ENCODE measurements at regions not wholly inside any gene's neighbourhood (a gene's known extent, or its start where the extent isn't known, plus 50 kb on each side); places are given as distances from the start of the nearest gene placed in this dataset.

DNA sequence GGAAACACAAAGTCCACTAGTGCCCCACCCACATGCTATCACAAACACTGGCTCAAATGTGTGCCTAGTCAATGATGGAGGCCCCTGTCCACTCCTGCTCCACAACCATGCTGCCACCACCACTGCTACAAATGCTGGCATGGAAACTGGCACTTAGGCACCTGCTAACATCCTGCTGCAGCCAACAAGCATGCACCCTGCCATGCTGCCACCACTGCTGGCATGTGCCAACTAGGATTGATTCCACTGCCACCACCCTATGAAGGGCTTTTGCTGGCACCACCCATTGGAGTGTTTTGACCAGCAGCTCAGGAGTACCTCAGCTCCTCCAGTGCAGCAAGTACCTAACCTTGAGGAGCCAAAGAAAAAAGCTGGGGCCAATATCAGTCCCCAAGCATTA is 236.6 kb downstream of the CCDC59 start:
- H3K9ac ChIP-seq (ENCODE audit: low read length), result no peak overlapping the region
- H3K4me1 ChIP-seq (ENCODE audit: insufficient read depth, low read length), result no peaks in the 10 kb centered on the region
- peaks cover 2% of the 10 kb centered on the region for H3K27me3 Mint-ChIP-seq (ENCODE audit: low read depth, unreplicated experiment)
- H2AFZ ChIP-seq (ENCODE audit: low read depth, low read length), result no peak overlapping the region
- H3K4me1 Mint-ChIP-seq (ENCODE audit: low read depth, unreplicated experiment), result no peaks in the 10 kb centered on the region
- no peak overlapping the region for H3K4me3 ChIP-seq (ENCODE audit: insufficient read depth, low read depth, low read length)
- H3K27ac Mint-ChIP-seq (ENCODE audit: unreplicated experiment), result no peak overlapping the region
- no peaks in the 10 kb centered on the region for H3K27me3 ChIP-seq (ENCODE audit: insufficient read depth, low read length)
- no peak overlapping the region for H3K27ac ChIP-seq (ENCODE audit: low read depth, low read length)
- H3K9me3 Mint-ChIP-seq (ENCODE audit: unreplicated experiment), result peaks cover 8% of the 10 kb centered on the region
- no peak overlapping the region for H3K4me2 ChIP-seq (ENCODE audit: low read length)
- H3K36me3 ChIP-seq (ENCODE audit: insufficient read depth, low read length), result no peaks in the 10 kb centered on the region
- no peaks in the 10 kb centered on the region for H3K36me3 Mint-ChIP-seq (ENCODE audit: low read depth, unreplicated experiment)
- H3K9me3 ChIP-seq (ENCODE audit: insufficient read depth, low read depth, low read length), result no peaks in the 10 kb centered on the region
- FAIRE-seq (no peak), DNase-seq (ENCODE audit: low read depth) (no peak)
- H4K20me1 ChIP-seq (ENCODE audit: insufficient read depth, low read length), result no peaks in the 10 kb centered on the region
- TF ChIP-seq EZH2 (IDR thresholded peaks at IDR 0.05; ENCODE audit: insufficient read depth, low read length), result no peak
- TF ChIP-seq, protein P1, sequence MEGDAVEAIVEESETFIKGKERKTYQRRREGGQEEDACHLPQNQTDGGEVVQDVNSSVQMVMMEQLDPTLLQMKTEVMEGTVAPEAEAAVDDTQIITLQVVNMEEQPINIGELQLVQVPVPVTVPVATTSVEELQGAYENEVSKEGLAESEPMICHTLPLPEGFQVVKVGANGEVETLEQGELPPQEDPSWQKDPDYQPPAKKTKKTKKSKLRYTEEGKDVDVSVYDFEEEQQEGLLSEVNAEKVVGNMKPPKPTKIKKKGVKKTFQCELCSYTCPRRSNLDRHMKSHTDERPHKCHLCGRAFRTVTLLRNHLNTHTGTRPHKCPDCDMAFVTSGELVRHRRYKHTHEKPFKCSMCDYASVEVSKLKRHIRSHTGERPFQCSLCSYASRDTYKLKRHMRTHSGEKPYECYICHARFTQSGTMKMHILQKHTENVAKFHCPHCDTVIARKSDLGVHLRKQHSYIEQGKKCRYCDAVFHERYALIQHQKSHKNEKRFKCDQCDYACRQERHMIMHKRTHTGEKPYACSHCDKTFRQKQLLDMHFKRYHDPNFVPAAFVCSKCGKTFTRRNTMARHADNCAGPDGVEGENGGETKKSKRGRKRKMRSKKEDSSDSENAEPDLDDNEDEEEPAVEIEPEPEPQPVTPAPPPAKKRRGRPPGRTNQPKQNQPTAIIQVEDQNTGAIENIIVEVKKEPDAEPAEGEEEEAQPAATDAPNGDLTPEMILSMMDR (IDR thresholded peaks at IDR 0.05; ENCODE audit: insufficient read depth, low read depth, low read length), result no peak
- H3K4me3 Mint-ChIP-seq (ENCODE audit: unreplicated experiment), result no peak overlapping the region
- no peaks in the 10 kb centered on the region for H3K79me2 ChIP-seq (ENCODE audit: insufficient read depth, low read length)

- no peak overlapping the region for H3K27ac Mint-ChIP-seq (ENCODE audit: unreplicated experiment)
- no peaks in the 10 kb centered on the region for H3K79me2 ChIP-seq (ENCODE audit: insufficient read depth, low read length)
- no peak overlapping the region for H3K27ac ChIP-seq (ENCODE audit: low read depth, low read length)
- no peak overlapping the region for H3K9ac ChIP-seq (ENCODE audit: low read length)
- H3K27me3 ChIP-seq (ENCODE audit: insufficient read depth, low read length), result no peaks in the 10 kb centered on the region
- no peaks in the 10 kb centered on the region for H3K36me3 ChIP-seq (ENCODE audit: insufficient read depth, low read length)
- no peak overlapping the region for H2AFZ ChIP-seq (ENCODE audit: low read depth, low read length)
- H4K20me1 ChIP-seq (ENCODE audit: insufficient read depth, low read length), result no peaks in the 10 kb centered on the region
- no peaks in the 10 kb centered on the region for H3K9me3 ChIP-seq (ENCODE audit: insufficient read depth, low read depth, low read length)
- no peaks in the 10 kb centered on the region for H3K4me1 Mint-ChIP-seq (ENCODE audit: low read depth, unreplicated experiment)
- peaks cover 2% of the 10 kb centered on the region for H3K27me3 Mint-ChIP-seq (ENCODE audit: low read depth, unreplicated experiment)
- FAIRE-seq (no peak), DNase-seq (ENCODE audit: low read depth) (no peak)
- H3K4me2 ChIP-seq (ENCODE audit: low read length), result no peak overlapping the region
- H3K4me3 ChIP-seq (ENCODE audit: insufficient read depth, low read depth, low read length), result no peak overlapping the region
- peaks cover 8% of the 10 kb centered on the region for H3K9me3 Mint-ChIP-seq (ENCODE audit: unreplicated experiment)
- no peak overlapping the region for H3K4me3 Mint-ChIP-seq (ENCODE audit: unreplicated experiment)
- no peaks in the 10 kb centered on the region for H3K4me1 ChIP-seq (ENCODE audit: insufficient read depth, low read length)
- no peaks in the 10 kb centered on the region for H3K36me3 Mint-ChIP-seq (ENCODE audit: low read depth, unreplicated experiment)
- TF ChIP-seq, protein P1 (IDR thresholded peaks at IDR 0.05; ENCODE audit: insufficient read depth, low read depth, low read length), result no peak
- TF ChIP-seq EZH2 (IDR thresholded peaks at IDR 0.05; ENCODE audit: insufficient read depth, low read length), result no peak
Observed at GRCh38 chr12:82120901-82121300, 237.3 kb downstream of the CCDC59 start.

- no peaks in the 10 kb centered on the region for H3K36me3 Mint-ChIP-seq (ENCODE audit: low read depth, unreplicated experiment)
- Histone ChIP-seq H3K27me3 (ENCODE audit: insufficient read depth, low read length) (no peaks in the 10 kb centered on the region), H3K4me3 (ENCODE audit: insufficient read depth, low read depth, low read length) (no peak overlapping the region), H3K27ac (ENCODE audit: low read depth, low read length) (no peak overlapping the region), H3K9me3 (ENCODE audit: insufficient read depth, low read depth, low read length) (no peaks in the 10 kb centered on the region), H3K4me2 (ENCODE audit: low read length) (no peak overlapping the region), H2AFZ (ENCODE audit: low read depth, low read length) (no peak overlapping the region), H3K79me2 (ENCODE audit: insufficient read depth, low read length) (no peaks in the 10 kb centered on the region), H4K20me1 (ENCODE audit: insufficient read depth, low read length) (no peaks in the 10 kb centered on the region), H3K9ac (ENCODE audit: low read length) (no peak overlapping the region), H3K4me1 (ENCODE audit: insufficient read depth, low read length) (no peaks in the 10 kb centered on the region), H3K36me3 (ENCODE audit: insufficient read depth, low read length) (no peaks in the 10 kb centered on the region)
- DNase-seq (ENCODE audit: low read depth) (no peak), FAIRE-seq (no peak)
- no peak overlapping the region for H3K4me3 Mint-ChIP-seq (ENCODE audit: unreplicated experiment)
- no peak for TF ChIP-seq EZH2 (IDR thresholded peaks at IDR 0.05; ENCODE audit: insufficient read depth, low read length)
- TF ChIP-seq, protein P1 (IDR thresholded peaks at IDR 0.05; ENCODE audit: insufficient read depth, low read depth, low read length), result no peak
- no peak overlapping the region for H3K27ac Mint-ChIP-seq (ENCODE audit: unreplicated experiment)
- H3K27me3 Mint-ChIP-seq (ENCODE audit: low read depth, unreplicated experiment), result no peaks in the 10 kb centered on the region
- H3K4me1 Mint-ChIP-seq (ENCODE audit: low read depth, unreplicated experiment), result no peaks in the 10 kb centered on the region
- no peaks in the 10 kb centered on the region for H3K9me3 Mint-ChIP-seq (ENCODE audit: unreplicated experiment)
Observed at GRCh38 chr12:82109243-82109642, 248.9 kb downstream of the CCDC59 start.

Data from astrocyte (in vitro differentiated cells and primary cell).